ENCODE measurements at regions not wholly inside any gene's neighbourhood (a gene's known extent, or its start where the extent isn't known, plus 50 kb on each side); places are given as distances from the start of the nearest gene placed in this dataset.

- Mint-ChIP-seq H3K4me3 (ENCODE audit: unreplicated experiment) (no peak overlapping the region), H3K9me3 (ENCODE audit: unreplicated experiment) (no peaks in the 10 kb centered on the region), H3K27ac (ENCODE audit: low read depth, unreplicated experiment) (no peak overlapping the region), H3K4me1 (ENCODE audit: insufficient read depth, unreplicated experiment) (peaks cover 9% of the 10 kb centered on the region), H3K36me3 (ENCODE audit: insufficient read depth, unreplicated experiment) (no peaks in the 10 kb centered on the region), H3K27me3 (ENCODE audit: insufficient read depth, unreplicated experiment) (no peaks in the 10 kb centered on the region)
- no TSS peak for BruUV-seq (replicated peaks)
- POLR2A ChIA-PET, result interaction anchor here (1.4 kb wide), 1 partner anchor 31 kb away, joined by 4 read pairs; no protein-coding TSS in a partner anchor
- CTCF ChIA-PET, result interaction anchor here (0.6 to 1.4 kb wide), 3 partner anchors 11 to 1722 kb away, joined by 3 to 6 read pairs (median 4); no protein-coding TSS in a partner anchor
- no peak for TF ChIP-seq CTCF (IDR thresholded peaks at IDR 0.05; ENCODE audit: unreplicated experiment)
- intact Hi-C loops (cut with micrococcal nuclease), result no loop called here
- DNase-seq (ENCODE audit: unreplicated experiment), result peak; percentile 80
Measured at GRCh38 chr12:127052511-127053232, 1214.3 kb upstream of the TMEM132C start.

- TF ChIP-seq CTCF (IDR thresholded peaks at IDR 0.05; ENCODE audit: unreplicated experiment), result no peak
- no TSS peak for BruUV-seq (replicated peaks)
- intact Hi-C loops (cut with micrococcal nuclease), result no loop called here
- DNase-seq (ENCODE audit: unreplicated experiment), result no peak
- Mint-ChIP-seq H3K27me3 (ENCODE audit: insufficient read depth, unreplicated experiment) (no peaks in the 10 kb centered on the region), H3K4me3 (ENCODE audit: unreplicated experiment) (no peak overlapping the region), H3K9me3 (ENCODE audit: unreplicated experiment) (no peaks in the 10 kb centered on the region), H3K36me3 (ENCODE audit: insufficient read depth, unreplicated experiment) (no peaks in the 10 kb centered on the region), H3K4me1 (ENCODE audit: insufficient read depth, unreplicated experiment) (peaks cover 9% of the 10 kb centered on the region), H3K27ac (ENCODE audit: low read depth, unreplicated experiment) (no peak overlapping the region)
- ChIA-PET CTCF (no interaction called here), POLR2A (interaction anchor here (1.0 kb wide), 1 partner anchor 15 kb away, joined by 3 read pairs; no protein-coding TSS in a partner anchor)
Measured at GRCh38 chr12:127054531-127054930, 1212.4 kb upstream of the TMEM132C start.

- Mint-ChIP-seq H3K36me3 (ENCODE audit: insufficient read depth, unreplicated experiment) (no peaks in the 10 kb centered on the region), H3K9me3 (ENCODE audit: unreplicated experiment) (no peaks in the 10 kb centered on the region), H3K4me3 (ENCODE audit: unreplicated experiment) (no peak overlapping the region), H3K4me1 (ENCODE audit: insufficient read depth, unreplicated experiment) (no peaks in the 10 kb centered on the region), H3K27ac (ENCODE audit: low read depth, unreplicated experiment) (no peak overlapping the region), H3K27me3 (ENCODE audit: insufficient read depth, unreplicated experiment) (no peaks in the 10 kb centered on the region)
- no peak for TF ChIP-seq CTCF (IDR thresholded peaks at IDR 0.05; ENCODE audit: unreplicated experiment)
- ChIA-PET POLR2A (no interaction called here), CTCF (no interaction called here)
- no TSS peak for BruUV-seq (replicated peaks)
- no peak for DNase-seq (ENCODE audit: unreplicated experiment)
- intact Hi-C loops (cut with micrococcal nuclease), result no loop called here
Measured at GRCh38 chr12:127060310-127060847, 1206.6 kb upstream of the TMEM132C start.

GRCh38 chr12:127060933-127061332, 1206.0 kb upstream of the TMEM132C start:
- Mint-ChIP-seq H3K27me3 (ENCODE audit: insufficient read depth, unreplicated experiment) (no peaks in the 10 kb centered on the region), H3K9me3 (ENCODE audit: unreplicated experiment) (no peaks in the 10 kb centered on the region), H3K4me1 (ENCODE audit: insufficient read depth, unreplicated experiment) (no peaks in the 10 kb centered on the region), H3K36me3 (ENCODE audit: insufficient read depth, unreplicated experiment) (no peaks in the 10 kb centered on the region), H3K27ac (ENCODE audit: low read depth, unreplicated experiment) (no peak overlapping the region), H3K4me3 (ENCODE audit: unreplicated experiment) (no peak overlapping the region)
- DNase-seq (ENCODE audit: unreplicated experiment), result no peak
- no peak for TF ChIP-seq CTCF (IDR thresholded peaks at IDR 0.05; ENCODE audit: unreplicated experiment)
- POLR2A ChIA-PET, result no interaction called here
- no TSS peak for BruUV-seq (replicated peaks)
- intact Hi-C loops (cut with micrococcal nuclease), result no loop called here
- CTCF ChIA-PET, result no interaction called here
